ENCODE measurements at regions not wholly inside any gene's neighbourhood (a gene's known extent, or its start where the extent isn't known, plus 50 kb on each side); places are given as distances from the start of the nearest gene placed in this dataset.

DNA sequence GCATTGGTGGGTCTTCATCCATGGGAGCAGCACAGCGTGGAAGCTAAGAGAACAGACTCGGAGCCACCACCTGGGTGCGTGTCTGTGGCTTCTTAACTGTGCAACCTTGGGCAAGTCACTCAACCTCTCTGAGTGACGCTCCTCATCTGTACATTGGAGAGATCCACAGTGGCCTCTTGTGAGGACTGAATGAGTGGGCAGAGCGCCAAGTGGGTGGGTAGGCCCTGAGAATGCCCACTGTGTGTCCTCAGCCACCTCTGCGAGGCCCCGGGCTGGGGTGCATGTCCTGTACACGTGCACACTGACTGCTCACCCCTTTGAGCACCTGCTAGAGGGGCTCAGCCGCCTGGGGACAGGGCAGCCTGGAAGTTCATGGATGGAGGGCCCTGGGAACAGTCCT, 99.6 kb upstream of the PRR23E start:
- H3K9me3 Mint-ChIP-seq (ENCODE audit: unreplicated experiment), result peaks cover 7% of the 10 kb centered on the region
- H3K4me3 Mint-ChIP-seq (ENCODE audit: unreplicated experiment), result no peak overlapping the region
- no peaks in the 10 kb centered on the region for H4K20me1 ChIP-seq (ENCODE audit: insufficient read depth, low read length)
- H3K36me3 Mint-ChIP-seq (ENCODE audit: low read depth, unreplicated experiment), result no peaks in the 10 kb centered on the region
- H3K27me3 ChIP-seq (ENCODE audit: insufficient read depth, low read length), result no peaks in the 10 kb centered on the region
- H3K4me3 ChIP-seq (ENCODE audit: insufficient read depth, low read depth, low read length), result no peak overlapping the region
- peaks cover 41% of the 10 kb centered on the region for H3K27me3 Mint-ChIP-seq (ENCODE audit: low read depth, unreplicated experiment)
- DNase-seq (ENCODE audit: low read depth) (no peak), FAIRE-seq (no peak)
- no peaks in the 10 kb centered on the region for H3K79me2 ChIP-seq (ENCODE audit: insufficient read depth, low read length)
- no peak overlapping the region for H2AFZ ChIP-seq (ENCODE audit: low read depth, low read length)
- no peak overlapping the region for H3K9ac ChIP-seq (ENCODE audit: low read length)
- no peaks in the 10 kb centered on the region for H3K4me1 ChIP-seq (ENCODE audit: insufficient read depth, low read length)
- no peaks in the 10 kb centered on the region for H3K9me3 ChIP-seq (ENCODE audit: insufficient read depth, low read depth, low read length)
- no peaks in the 10 kb centered on the region for H3K36me3 ChIP-seq (ENCODE audit: insufficient read depth, low read length)
- TF ChIP-seq, protein P1, sequence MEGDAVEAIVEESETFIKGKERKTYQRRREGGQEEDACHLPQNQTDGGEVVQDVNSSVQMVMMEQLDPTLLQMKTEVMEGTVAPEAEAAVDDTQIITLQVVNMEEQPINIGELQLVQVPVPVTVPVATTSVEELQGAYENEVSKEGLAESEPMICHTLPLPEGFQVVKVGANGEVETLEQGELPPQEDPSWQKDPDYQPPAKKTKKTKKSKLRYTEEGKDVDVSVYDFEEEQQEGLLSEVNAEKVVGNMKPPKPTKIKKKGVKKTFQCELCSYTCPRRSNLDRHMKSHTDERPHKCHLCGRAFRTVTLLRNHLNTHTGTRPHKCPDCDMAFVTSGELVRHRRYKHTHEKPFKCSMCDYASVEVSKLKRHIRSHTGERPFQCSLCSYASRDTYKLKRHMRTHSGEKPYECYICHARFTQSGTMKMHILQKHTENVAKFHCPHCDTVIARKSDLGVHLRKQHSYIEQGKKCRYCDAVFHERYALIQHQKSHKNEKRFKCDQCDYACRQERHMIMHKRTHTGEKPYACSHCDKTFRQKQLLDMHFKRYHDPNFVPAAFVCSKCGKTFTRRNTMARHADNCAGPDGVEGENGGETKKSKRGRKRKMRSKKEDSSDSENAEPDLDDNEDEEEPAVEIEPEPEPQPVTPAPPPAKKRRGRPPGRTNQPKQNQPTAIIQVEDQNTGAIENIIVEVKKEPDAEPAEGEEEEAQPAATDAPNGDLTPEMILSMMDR (IDR thresholded peaks at IDR 0.05; ENCODE audit: insufficient read depth, low read depth, low read length), result no peak
- TF ChIP-seq EZH2 (IDR thresholded peaks at IDR 0.05; ENCODE audit: insufficient read depth, low read length), result no peak
- H3K27ac ChIP-seq (ENCODE audit: low read depth, low read length), result no peak overlapping the region
- no peak overlapping the region for H3K27ac Mint-ChIP-seq (ENCODE audit: unreplicated experiment)
- H3K4me1 Mint-ChIP-seq (ENCODE audit: low read depth, unreplicated experiment), result no peaks in the 10 kb centered on the region
- H3K4me2 ChIP-seq (ENCODE audit: low read length), result no peak overlapping the region

DNA sequence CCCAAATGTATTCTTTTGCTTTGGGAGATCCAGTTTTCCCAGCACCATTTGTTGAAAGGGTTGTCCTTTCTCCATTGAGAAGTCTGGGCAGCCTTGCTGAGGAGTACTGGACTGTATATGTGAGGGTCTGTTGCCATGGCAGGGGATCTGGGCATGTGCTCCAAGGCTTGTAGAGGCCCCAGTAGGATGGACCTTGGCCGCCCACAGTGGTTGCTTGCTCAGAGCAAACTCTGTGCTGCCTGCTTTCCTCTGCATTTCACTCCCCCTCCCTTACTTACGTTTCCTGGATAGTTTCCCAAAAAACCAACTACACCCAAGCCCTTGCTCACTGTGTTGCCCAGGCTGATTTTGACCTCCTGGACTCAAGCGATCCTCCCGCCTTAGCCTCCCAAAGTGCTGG, 97.2 kb upstream of the PRR23E start:
- no peaks in the 10 kb centered on the region for H3K4me1 ChIP-seq (ENCODE audit: insufficient read depth, low read length)
- TF ChIP-seq, protein P1 (IDR thresholded peaks at IDR 0.05; ENCODE audit: insufficient read depth, low read depth, low read length), result no peak
- no peak for TF ChIP-seq EZH2 (IDR thresholded peaks at IDR 0.05; ENCODE audit: insufficient read depth, low read length)
- Mint-ChIP-seq H3K27ac (ENCODE audit: unreplicated experiment) (no peak overlapping the region), H3K4me1 (ENCODE audit: low read depth, unreplicated experiment) (no peaks in the 10 kb centered on the region), H3K4me3 (ENCODE audit: unreplicated experiment) (no peak overlapping the region), H3K27me3 (ENCODE audit: low read depth, unreplicated experiment) (peaks cover 55% of the 10 kb centered on the region), H3K9me3 (ENCODE audit: unreplicated experiment) (peaks cover 7% of the 10 kb centered on the region), H3K36me3 (ENCODE audit: low read depth, unreplicated experiment) (no peaks in the 10 kb centered on the region)
- no peak overlapping the region for H3K27ac ChIP-seq (ENCODE audit: low read depth, low read length)
- no peak overlapping the region for H2AFZ ChIP-seq (ENCODE audit: low read depth, low read length)
- no peaks in the 10 kb centered on the region for H3K36me3 ChIP-seq (ENCODE audit: insufficient read depth, low read length)
- H3K4me3 ChIP-seq (ENCODE audit: insufficient read depth, low read depth, low read length), result no peak overlapping the region
- no peaks in the 10 kb centered on the region for H3K27me3 ChIP-seq (ENCODE audit: insufficient read depth, low read length)
- no peak overlapping the region for H3K9ac ChIP-seq (ENCODE audit: low read length)
- H3K79me2 ChIP-seq (ENCODE audit: insufficient read depth, low read length), result no peaks in the 10 kb centered on the region
- no peaks in the 10 kb centered on the region for H3K9me3 ChIP-seq (ENCODE audit: insufficient read depth, low read depth, low read length)
- DNase-seq (ENCODE audit: low read depth), result no peak
- no peak for FAIRE-seq
- no peaks in the 10 kb centered on the region for H4K20me1 ChIP-seq (ENCODE audit: insufficient read depth, low read length)
- no peak overlapping the region for H3K4me2 ChIP-seq (ENCODE audit: low read length)

DNA sequence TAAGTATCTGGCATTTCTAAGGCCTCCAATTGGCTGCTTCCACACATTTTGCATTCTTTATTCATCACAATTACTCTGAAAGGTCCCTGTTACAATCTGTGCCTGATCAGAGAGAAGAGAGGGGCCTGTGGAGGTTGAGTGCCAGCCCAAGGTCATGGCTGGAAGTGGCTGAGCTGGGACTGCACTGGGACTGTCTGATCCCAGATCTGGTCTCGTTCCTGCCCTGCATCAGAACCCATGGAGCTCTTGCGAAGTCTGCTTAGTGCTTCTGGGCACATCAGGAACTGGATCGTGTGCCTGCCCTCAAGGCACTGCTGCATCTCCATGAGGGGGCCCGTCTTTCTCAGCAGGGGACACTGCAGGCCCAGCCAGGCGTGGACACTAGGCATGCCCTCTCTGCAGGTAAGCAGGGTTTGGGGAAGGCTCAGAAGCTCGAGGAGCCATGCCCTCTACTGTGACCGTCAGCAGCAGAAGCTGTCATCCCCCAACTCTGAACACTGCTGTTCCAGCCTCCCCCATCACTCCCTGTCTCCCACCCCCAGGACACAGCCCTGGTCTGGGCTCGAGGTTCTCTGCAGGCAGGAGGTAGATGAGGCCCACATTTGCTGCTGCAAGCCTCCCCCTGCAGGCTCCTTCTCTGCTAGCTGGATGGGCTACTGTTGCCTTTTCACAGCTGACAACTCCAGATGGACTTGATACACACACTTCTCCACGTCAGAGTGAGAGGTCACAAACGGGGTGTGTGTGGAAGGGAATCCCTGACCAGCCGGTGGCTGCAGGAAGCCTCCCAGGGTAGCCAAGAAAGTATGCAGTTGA, 96.5 kb upstream of the PRR23E start:
- Mint-ChIP-seq H3K9me3 (ENCODE audit: unreplicated experiment) (peaks cover 7% of the 10 kb centered on the region), H3K27me3 (ENCODE audit: low read depth, unreplicated experiment) (peaks cover 53% of the 10 kb centered on the region), H3K4me1 (ENCODE audit: low read depth, unreplicated experiment) (no peaks in the 10 kb centered on the region), H3K4me3 (ENCODE audit: unreplicated experiment) (no peak overlapping the region), H3K27ac (ENCODE audit: unreplicated experiment) (no peak overlapping the region), H3K36me3 (ENCODE audit: low read depth, unreplicated experiment) (no peaks in the 10 kb centered on the region)
- Histone ChIP-seq H2AFZ (ENCODE audit: low read depth, low read length) (no peak overlapping the region), H3K9me3 (ENCODE audit: insufficient read depth, low read depth, low read length) (no peaks in the 10 kb centered on the region), H3K9ac (ENCODE audit: low read length) (no peak overlapping the region), H3K4me1 (ENCODE audit: insufficient read depth, low read length) (no peaks in the 10 kb centered on the region), H4K20me1 (ENCODE audit: insufficient read depth, low read length) (no peaks in the 10 kb centered on the region), H3K4me3 (ENCODE audit: insufficient read depth, low read depth, low read length) (no peak overlapping the region), H3K79me2 (ENCODE audit: insufficient read depth, low read length) (no peaks in the 10 kb centered on the region), H3K4me2 (ENCODE audit: low read length) (no peak overlapping the region), H3K27me3 (ENCODE audit: insufficient read depth, low read length) (no peaks in the 10 kb centered on the region), H3K27ac (ENCODE audit: low read depth, low read length) (no peak overlapping the region), H3K36me3 (ENCODE audit: insufficient read depth, low read length) (no peaks in the 10 kb centered on the region)
- TF ChIP-seq, protein P1 (IDR thresholded peaks at IDR 0.05; ENCODE audit: insufficient read depth, low read depth, low read length), result no peak
- no peak for TF ChIP-seq EZH2 (IDR thresholded peaks at IDR 0.05; ENCODE audit: insufficient read depth, low read length)
- DNase-seq (ENCODE audit: low read depth), result no peak
- FAIRE-seq, result no peak

All from astrocyte (in vitro differentiated cells and primary cell).